Activated naive CD4-positive, alpha-beta T cell treated with anti-CD3 and anti-CD28 coated beads, Interleukin-2, amount 10 ng/mL, durations not matched to agents 7 days and 5 days (primary cell): ENCODE measurements at regions not wholly inside any gene's neighbourhood (a gene's known extent, or its start where the extent isn't known, plus 50 kb on each side); places are given as distances from the start of the nearest gene placed in this dataset.

Experiments used
- CTCF ChIA-PET: fragments of 350-600 bp; sonication (Branson Sonifier 250); formaldehyde crosslinking; loops from one replicate; lab custom pipeline; 2021; ENCODE audit warnings: antibody characterized with exemption; lab: Charles Lee
- DNase-seq: peaks from one replicate; pipeline ENCODE4 v3.0.0-alpha.2; 2020
- H3K27ac Mint-ChIP-seq: one replicate; pipeline ENCODE4 v1.8.0; 2021; ENCODE audit warnings: mild to moderate bottlenecking, moderate library complexity, mixed read lengths
- H3K27me3 Mint-ChIP-seq: one replicate; pipeline ENCODE4 v1.8.0; 2021; ENCODE audit warnings: mild to moderate bottlenecking, mixed read lengths
- H3K36me3 Mint-ChIP-seq: one replicate; pipeline ENCODE4 v1.8.0; 2021; ENCODE audit warnings: mixed read lengths
- H3K4me1 Mint-ChIP-seq: one replicate; pipeline ENCODE4 v1.8.0; 2021; ENCODE audit warnings: mixed read lengths
- H3K4me3 Mint-ChIP-seq: one replicate; pipeline ENCODE4 v1.8.0; 2021; ENCODE audit warnings: mild to moderate bottlenecking, moderate library complexity, mixed read lengths
- H3K9me3 Mint-ChIP-seq: one replicate; pipeline ENCODE4 v1.8.0; 2021; ENCODE audit warnings: mixed read lengths

DNA sequence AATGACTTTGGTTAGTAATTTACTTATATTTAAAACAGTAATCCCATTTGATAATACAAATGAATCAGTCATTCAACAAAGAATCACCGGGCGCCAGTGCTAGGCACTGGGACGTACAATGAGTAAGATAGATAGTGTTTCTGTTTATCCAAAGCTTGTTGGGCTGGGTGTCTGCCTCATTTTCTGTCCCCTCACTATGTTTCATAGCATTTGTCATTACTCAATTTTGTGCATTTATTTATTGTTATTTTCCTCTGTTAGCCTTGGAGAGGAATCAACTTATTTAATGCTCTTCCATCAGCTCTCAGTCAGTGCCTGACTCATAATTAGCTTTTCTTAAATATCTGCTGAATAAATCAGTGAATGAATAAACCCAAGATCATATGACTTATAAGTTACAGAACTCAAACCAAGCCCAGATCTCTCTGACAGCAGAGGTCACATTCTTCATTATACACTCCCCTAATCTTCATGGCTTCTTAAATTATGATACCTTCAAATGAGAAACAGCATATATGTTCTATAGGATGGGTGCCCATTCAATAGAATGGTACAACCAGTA lies 86.2 kb downstream of the TSPAN8 start:
- Mint-ChIP-seq H3K27me3 (no peaks in the 10 kb centered on the region), H3K36me3 (no peaks in the 10 kb centered on the region), H3K4me1 (no peaks in the 10 kb centered on the region), H3K9me3 (no peaks in the 10 kb centered on the region), H3K4me3 (no peak overlapping the region), H3K27ac (no peak overlapping the region)
- CTCF ChIA-PET = no interaction called here
- DNase-seq = no peak

DNA sequence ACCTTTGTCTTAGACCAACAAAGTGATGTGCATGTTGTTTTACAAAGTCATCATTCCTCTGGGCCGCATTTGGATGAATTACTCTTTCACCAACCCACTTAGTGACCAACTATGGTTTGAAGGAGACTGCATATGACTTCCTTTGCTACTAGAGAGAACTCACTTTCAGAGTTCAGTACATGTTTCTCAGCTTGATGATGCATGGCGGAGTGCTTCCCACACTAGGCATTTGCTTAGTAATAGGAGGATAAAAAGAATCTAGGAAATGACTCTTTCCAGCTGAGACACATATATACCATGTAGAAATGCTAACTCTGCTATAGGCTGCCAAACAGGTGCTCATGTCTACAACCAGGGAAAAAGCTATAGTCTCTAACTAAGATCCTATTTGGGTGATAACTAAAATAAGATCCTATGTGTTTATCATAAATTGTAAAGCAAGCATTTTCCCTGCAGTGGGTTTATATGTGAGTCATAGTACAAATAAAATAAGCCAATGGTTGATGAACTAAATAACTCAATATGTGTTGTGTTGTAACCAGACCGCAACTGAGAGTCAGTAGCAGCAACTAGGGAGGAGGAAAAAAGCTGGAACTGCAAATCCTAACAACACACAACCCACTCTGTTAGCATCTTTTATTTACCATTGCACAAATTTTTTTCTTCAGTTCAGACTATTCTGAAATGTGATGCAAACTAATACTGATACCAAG lies 87.2 kb downstream of the TSPAN8 start:
- Mint-ChIP-seq H3K4me3 (no peak overlapping the region), H3K4me1 (no peaks in the 10 kb centered on the region), H3K36me3 (no peaks in the 10 kb centered on the region), H3K27ac (no peak overlapping the region), H3K9me3 (no peaks in the 10 kb centered on the region), H3K27me3 (no peaks in the 10 kb centered on the region)
- no peak for DNase-seq
- CTCF ChIA-PET = no interaction called here

DNA sequence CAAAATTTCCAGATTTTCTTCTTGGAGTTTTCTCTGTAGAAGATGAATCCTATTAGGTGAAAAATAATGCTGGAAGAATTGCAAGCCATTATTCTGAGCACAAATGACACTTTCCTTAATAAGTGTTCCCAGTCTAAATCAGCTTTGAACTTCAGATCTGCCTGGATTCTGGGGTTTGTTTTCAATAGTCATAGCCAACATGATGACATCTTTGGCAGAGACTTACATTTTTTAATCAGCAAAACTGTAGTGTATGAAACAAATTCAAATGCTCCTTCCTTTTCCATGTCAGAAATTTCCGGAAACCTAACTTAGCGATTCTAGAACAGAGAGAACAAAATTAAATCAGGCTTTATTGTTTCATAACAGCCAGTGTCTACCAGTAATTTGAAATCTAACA lies 88.5 kb downstream of the TSPAN8 start:
- DNase-seq = no peak
- Mint-ChIP-seq H3K4me1 (no peaks in the 10 kb centered on the region), H3K27ac (no peak overlapping the region), H3K27me3 (no peaks in the 10 kb centered on the region), H3K4me3 (no peak overlapping the region), H3K9me3 (no peaks in the 10 kb centered on the region), H3K36me3 (no peaks in the 10 kb centered on the region)
- CTCF ChIA-PET = no interaction called here

DNA sequence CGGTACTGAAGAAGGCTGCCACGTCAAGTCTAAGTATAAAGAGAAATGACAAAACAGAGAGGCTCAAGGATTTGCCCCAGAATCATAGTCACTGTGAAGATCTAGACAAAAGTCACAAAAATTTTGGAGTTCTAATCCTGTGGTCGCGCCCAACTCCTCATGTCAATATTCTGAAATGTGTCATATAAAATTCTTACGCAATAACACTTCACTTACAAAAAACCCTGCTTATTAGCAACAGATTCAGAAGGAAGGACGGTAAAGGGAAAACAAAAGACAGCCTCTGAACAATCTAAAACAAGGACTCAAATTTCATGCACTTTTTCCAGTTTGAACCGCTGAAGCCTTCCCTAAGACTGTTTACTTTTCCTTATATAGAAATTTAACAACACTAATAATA lies 94.7 kb downstream of the TSPAN8 start:
- Mint-ChIP-seq H3K4me1 (no peaks in the 10 kb centered on the region), H3K27me3 (no peaks in the 10 kb centered on the region), H3K36me3 (no peaks in the 10 kb centered on the region), H3K27ac (no peak overlapping the region), H3K4me3 (no peak overlapping the region), H3K9me3 (no peaks in the 10 kb centered on the region)
- CTCF ChIA-PET = no interaction called here
- DNase-seq = no peak

DNA sequence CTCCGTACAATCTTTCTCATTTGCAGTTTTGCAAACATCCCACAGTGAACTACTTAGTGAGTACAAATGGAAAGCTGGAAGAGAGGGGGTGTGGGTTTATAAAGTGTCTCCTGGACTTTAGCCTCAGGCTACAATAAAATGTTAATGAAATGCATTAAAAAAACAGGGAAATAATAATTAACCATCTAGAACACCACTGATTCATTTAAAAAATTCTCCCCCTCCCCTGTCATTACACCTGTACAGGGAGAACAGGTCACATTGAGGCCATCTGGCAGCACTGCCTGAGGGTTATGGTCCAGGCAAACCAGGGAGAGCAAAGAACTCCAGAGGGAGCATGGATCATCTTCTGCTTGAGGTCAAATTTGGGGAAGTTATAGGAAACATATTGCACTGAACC lies 96.3 kb downstream of the TSPAN8 start:
- Mint-ChIP-seq H3K27ac (no peak overlapping the region), H3K27me3 (no peaks in the 10 kb centered on the region), H3K4me1 (no peaks in the 10 kb centered on the region), H3K9me3 (no peaks in the 10 kb centered on the region), H3K4me3 (no peak overlapping the region), H3K36me3 (no peaks in the 10 kb centered on the region)
- no peak for DNase-seq
- CTCF ChIA-PET = no interaction called here

DNA sequence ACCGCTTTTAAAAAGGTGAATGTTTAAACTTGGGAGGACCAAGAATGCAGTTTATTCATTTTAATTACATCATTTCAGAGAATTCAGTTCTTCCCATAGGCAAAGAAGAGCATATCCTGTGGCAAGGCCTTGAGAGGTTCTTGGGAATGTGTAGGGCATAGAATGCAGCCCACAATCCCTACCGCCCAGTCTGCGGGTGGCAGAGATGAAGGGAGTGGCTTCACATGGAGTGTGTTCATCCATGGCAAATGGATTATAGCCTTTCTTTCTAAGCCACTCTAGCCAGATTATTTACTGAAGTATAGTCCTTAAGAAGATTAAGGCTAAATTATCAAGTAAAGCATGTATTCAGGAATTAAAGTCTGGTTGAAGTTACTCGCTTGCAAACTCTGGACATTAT lies 97.4 kb downstream of the TSPAN8 start:
- Mint-ChIP-seq H3K9me3 (no peaks in the 10 kb centered on the region), H3K4me1 (no peaks in the 10 kb centered on the region), H3K36me3 (no peaks in the 10 kb centered on the region), H3K4me3 (no peak overlapping the region), H3K27ac (no peak overlapping the region), H3K27me3 (no peaks in the 10 kb centered on the region)
- no peak for DNase-seq
- CTCF ChIA-PET = no interaction called here

DNA sequence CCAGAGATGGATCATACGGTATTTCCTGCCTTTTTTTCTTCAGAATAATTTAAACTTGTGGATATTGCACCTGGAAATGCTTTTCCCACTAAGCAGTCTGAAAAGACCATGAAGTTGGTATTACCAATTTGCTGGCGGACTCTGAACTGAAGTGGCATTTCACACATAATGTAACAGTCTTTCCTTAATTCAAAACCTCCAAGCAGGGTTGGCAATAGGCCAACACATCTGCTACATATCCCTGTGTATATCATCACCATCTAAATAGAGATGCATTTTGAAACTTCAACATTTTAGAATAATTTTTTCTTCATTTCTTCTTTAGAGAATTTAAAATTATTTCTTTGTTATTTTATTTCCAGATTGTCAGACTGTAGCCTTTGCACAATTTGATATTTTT lies 100.5 kb downstream of the TSPAN8 start:
- Mint-ChIP-seq H3K9me3 (no peaks in the 10 kb centered on the region), H3K36me3 (no peaks in the 10 kb centered on the region), H3K27me3 (no peaks in the 10 kb centered on the region), H3K4me3 (no peak overlapping the region), H3K4me1 (no peaks in the 10 kb centered on the region), H3K27ac (no peak overlapping the region)
- CTCF ChIA-PET = no interaction called here
- no peak for DNase-seq

DNA sequence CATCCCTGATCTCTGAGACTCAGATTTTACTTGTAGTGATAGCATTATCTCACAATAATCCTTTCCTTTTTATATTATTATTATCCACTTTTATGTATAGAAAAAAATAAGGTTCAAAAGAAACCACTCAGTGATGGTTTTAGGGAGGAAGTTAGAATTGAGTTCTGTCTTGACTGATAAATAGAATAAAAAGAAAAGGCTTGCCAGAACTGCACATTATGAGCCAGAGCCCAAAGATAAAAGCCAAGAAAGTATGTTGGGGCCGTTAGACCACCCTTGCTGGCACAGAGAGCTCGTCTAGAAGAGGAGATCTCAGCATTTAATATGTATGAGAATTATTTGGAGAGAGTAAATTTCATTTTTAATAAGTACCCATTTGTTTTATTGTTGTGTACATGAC lies 103.2 kb downstream of the TSPAN8 start:
- H3K4me1 Mint-ChIP-seq = no peaks in the 10 kb centered on the region
- CTCF ChIA-PET = no interaction called here
- no peak overlapping the region for H3K27ac Mint-ChIP-seq
- H3K27me3 Mint-ChIP-seq = no peaks in the 10 kb centered on the region
- H3K9me3 Mint-ChIP-seq = no peaks in the 10 kb centered on the region
- no peaks in the 10 kb centered on the region for H3K36me3 Mint-ChIP-seq
- no peak for DNase-seq
- H3K4me3 Mint-ChIP-seq = no peak overlapping the region

DNA sequence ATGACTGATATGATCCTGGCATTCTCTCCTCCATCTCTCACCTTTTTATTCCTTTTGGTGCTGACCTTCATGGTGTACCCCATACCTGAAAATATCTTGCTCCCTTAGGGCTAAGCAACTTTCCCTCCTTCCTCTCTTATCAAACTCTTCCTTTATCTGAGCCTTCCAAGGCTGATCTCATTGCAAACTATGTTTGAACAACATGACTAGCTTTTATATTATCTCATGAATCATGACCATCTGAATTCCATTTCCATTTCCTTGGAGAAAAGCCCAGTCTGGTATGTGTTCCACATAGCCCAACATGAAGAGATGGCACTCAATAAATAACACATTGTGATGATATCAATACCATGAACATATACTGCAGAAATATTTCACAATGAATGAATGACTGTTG lies 111.6 kb downstream of the TSPAN8 start:
- H3K36me3 Mint-ChIP-seq = no peaks in the 10 kb centered on the region
- no peaks in the 10 kb centered on the region for H3K27me3 Mint-ChIP-seq
- H3K4me3 Mint-ChIP-seq = no peak overlapping the region
- no peak overlapping the region for H3K27ac Mint-ChIP-seq
- H3K9me3 Mint-ChIP-seq = no peaks in the 10 kb centered on the region
- CTCF ChIA-PET = no interaction called here
- H3K4me1 Mint-ChIP-seq = no peaks in the 10 kb centered on the region
- DNase-seq = no peak

DNA sequence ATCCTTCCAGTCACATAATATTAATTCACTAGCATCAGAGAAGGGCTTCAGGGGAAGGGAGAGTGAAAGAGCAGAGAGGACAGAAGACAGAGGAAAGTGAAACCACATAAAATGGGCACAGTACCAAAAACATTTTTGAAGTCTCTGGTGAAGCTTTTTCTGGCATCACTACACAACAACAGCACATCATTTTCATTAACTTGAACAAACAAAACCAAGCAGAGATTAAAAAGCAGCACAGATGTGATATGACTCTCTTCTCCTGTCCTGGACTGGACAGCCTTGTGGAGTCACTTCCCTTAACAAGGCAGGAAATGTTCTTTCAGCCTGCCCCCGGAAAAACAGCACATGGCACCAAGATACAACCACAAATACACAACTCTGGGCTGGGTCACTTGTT lies 112.0 kb downstream of the TSPAN8 start:
- H3K9me3 Mint-ChIP-seq = no peaks in the 10 kb centered on the region
- H3K27ac Mint-ChIP-seq = no peak overlapping the region
- H3K27me3 Mint-ChIP-seq = no peaks in the 10 kb centered on the region
- H3K4me1 Mint-ChIP-seq = no peaks in the 10 kb centered on the region
- CTCF ChIA-PET = no interaction called here
- H3K36me3 Mint-ChIP-seq = no peaks in the 10 kb centered on the region
- DNase-seq = no peak
- no peak overlapping the region for H3K4me3 Mint-ChIP-seq

DNA sequence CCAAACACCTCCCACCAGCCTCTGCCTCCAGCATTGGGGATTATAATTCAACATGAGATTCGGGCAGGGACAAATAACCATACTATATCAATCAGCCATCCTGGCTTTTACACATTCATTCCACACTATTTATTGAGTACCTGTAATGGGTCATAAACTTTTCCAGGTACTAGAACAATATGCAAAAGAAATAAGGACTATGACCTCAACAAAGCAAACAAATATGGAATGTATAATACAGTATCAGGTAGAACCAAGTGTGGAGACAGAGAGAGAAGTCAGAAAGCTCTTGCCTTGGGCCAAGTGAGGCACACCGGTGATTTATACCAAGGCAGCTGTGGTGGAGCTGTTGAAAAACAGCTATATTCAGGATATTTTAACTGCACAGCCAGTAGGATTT lies 116.3 kb downstream of the TSPAN8 start:
- no peak overlapping the region for H3K27ac Mint-ChIP-seq
- DNase-seq = no peak
- no peaks in the 10 kb centered on the region for H3K4me1 Mint-ChIP-seq
- CTCF ChIA-PET = no interaction called here
- no peak overlapping the region for H3K4me3 Mint-ChIP-seq
- H3K9me3 Mint-ChIP-seq = no peaks in the 10 kb centered on the region
- no peaks in the 10 kb centered on the region for H3K27me3 Mint-ChIP-seq
- no peaks in the 10 kb centered on the region for H3K36me3 Mint-ChIP-seq

DNA sequence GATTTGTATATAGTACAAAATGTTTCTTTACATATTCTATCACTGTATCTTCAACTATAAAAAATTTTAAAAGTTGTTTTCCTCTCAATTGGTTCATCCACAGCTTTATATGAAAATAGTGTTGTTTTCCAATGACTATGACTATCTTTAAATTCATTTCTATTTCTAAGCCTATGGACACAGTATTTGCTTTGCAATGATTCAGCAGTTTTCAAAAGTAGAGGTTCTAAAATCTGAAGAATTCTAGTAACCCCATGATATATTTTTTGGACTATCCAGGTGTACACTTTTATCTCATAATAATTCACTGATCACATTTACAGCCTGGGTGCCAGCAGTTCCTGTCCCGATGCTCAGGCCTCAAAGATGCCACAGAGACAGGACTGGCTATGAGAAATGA lies 118.4 kb upstream of the PTPRR start:
- Mint-ChIP-seq H3K9me3 (no peaks in the 10 kb centered on the region), H3K4me3 (no peak overlapping the region), H3K4me1 (no peaks in the 10 kb centered on the region), H3K27ac (no peak overlapping the region), H3K27me3 (no peaks in the 10 kb centered on the region), H3K36me3 (no peaks in the 10 kb centered on the region)
- CTCF ChIA-PET = no interaction called here
- DNase-seq = no peak

DNA sequence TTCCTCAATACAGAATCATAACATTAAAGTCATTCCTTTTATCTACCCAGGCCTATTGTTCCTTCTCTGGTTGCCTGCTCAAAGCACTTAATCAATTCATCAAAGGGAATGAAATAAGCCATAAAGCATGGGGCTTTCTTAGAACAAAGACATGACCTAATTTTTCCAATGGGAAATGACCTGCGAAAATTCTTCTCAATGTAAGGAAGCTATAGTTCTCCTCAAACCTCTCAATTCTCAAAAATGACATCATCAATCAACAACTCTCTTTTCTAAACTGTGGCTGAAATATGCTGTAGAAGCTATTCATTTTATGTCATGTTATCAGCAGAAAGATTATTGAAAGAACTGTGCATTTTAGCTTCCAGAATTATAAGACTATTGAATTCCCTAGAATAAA lies 116.0 kb upstream of the PTPRR start:
- H3K4me3 Mint-ChIP-seq = no peak overlapping the region
- H3K9me3 Mint-ChIP-seq = no peaks in the 10 kb centered on the region
- no peaks in the 10 kb centered on the region for H3K36me3 Mint-ChIP-seq
- H3K27ac Mint-ChIP-seq = no peak overlapping the region
- H3K27me3 Mint-ChIP-seq = no peaks in the 10 kb centered on the region
- no peak for DNase-seq
- no peaks in the 10 kb centered on the region for H3K4me1 Mint-ChIP-seq
- CTCF ChIA-PET = no interaction called here

DNA sequence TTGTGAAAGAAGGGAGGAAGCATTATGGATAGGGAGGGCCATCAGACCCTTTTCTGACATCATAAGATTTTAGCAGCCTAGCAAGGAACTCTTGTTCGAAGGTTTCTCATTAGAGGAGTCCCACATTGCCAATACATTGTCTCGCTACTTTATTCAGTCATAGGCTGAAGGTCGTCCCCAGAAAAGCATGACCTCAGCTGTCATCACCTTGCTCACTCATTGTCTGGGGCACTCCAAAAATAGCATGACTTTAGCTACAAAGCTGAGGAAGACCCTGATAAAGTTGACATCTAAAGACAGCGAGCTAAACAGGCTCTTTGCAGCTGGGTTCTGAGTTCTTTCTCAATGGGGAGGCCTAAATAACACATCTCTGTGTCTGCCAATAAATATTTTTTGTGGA lies 112.4 kb upstream of the PTPRR start:
- H3K27me3 Mint-ChIP-seq = no peaks in the 10 kb centered on the region
- no peaks in the 10 kb centered on the region for H3K9me3 Mint-ChIP-seq
- no peaks in the 10 kb centered on the region for H3K4me1 Mint-ChIP-seq
- H3K36me3 Mint-ChIP-seq = no peaks in the 10 kb centered on the region
- H3K4me3 Mint-ChIP-seq = no peak overlapping the region
- CTCF ChIA-PET = no interaction called here
- H3K27ac Mint-ChIP-seq = no peak overlapping the region
- DNase-seq = no peak

DNA sequence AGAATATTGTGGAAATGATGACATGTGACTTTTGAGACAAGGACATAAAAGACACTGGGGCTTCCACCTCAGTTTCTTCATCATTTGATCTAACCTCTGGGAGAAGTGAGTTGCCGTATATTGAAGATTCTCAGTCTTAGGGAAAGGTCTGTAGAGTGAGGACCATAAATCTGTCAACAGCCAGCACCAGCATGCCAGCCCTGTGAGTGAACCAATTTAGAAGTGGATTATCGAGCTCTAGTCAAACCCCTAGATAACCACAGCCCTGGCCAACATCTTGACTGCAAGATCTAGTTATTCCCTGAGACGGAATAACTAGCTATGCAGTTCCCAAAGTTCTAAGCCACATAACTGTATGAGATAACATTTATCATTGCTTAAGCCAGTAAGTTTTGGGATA lies 108.8 kb upstream of the PTPRR start:
- Mint-ChIP-seq H3K4me3 (no peak overlapping the region), H3K4me1 (no peaks in the 10 kb centered on the region), H3K27ac (no peak overlapping the region), H3K27me3 (no peaks in the 10 kb centered on the region), H3K9me3 (no peaks in the 10 kb centered on the region), H3K36me3 (no peaks in the 10 kb centered on the region)
- no peak for DNase-seq
- CTCF ChIA-PET = no interaction called here

DNA sequence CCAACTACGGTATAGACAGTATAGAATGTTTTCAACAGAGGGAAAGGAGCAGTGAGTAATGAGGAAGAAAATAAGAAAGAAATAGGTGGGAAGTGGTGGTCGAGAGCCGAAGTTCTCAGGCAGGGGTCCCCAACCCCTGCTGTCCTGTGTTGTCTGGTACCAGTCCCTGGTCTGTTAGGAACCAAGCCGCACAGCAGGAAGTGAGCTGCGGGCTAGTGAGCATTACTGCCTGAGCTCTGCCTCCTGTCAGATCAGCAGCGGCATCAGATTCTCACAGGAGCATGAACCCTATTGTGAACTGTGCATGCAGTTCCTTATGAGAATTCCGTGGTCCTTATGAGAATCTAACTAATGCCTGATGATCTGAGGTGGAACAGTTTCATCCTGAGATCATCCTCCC lies 107.3 kb upstream of the PTPRR start:
- Mint-ChIP-seq H3K4me1 (no peaks in the 10 kb centered on the region), H3K27ac (no peak overlapping the region), H3K36me3 (no peaks in the 10 kb centered on the region), H3K4me3 (no peak overlapping the region), H3K27me3 (no peaks in the 10 kb centered on the region), H3K9me3 (no peaks in the 10 kb centered on the region)
- CTCF ChIA-PET = no interaction called here
- DNase-seq = no peak
